ENCODE measurements at regions not wholly inside any gene's neighbourhood (a gene's known extent, or its start where the extent isn't known, plus 50 kb on each side); places are given as distances from the start of the nearest gene placed in this dataset.
"Not testable (repeated sequence)": the region's sequence is repeated elsewhere in the genome, so short reads cannot be mapped to it uniquely, and the experiment has no call there.

GRCh38 chr16:29141586-29142324 lies 156.9 kb downstream of the LAT start:
- Mint-ChIP-seq H3K4me1 (no peaks in the 10 kb centered on the region), H3K36me3 (peaks cover 28% of the 10 kb centered on the region), H3K27ac (no peak overlapping the region), H3K9me3 (no peaks in the 10 kb centered on the region), H3K27me3 (no peaks in the 10 kb centered on the region), H3K4me3 (no peak overlapping the region)
- ATAC-seq = no peak

DNA sequence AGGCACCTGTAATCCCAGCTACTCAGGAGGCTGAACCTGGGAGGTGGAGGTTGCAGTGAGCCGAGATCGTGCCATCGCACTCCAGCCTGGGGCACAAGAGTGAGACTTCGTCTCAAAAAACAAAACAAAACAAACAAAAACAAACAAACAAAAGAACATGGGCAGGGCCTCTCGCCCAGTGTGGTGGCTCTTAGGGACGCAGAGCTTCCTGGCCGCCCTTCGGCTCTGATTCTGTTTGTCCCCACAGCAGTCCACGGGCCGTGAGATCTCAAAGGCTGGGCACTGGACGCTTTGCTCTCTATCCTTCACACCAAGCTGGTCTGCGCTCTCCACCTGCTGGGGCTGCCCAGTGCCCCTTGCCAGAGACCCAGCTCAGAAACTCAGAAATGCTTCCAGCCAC lies 156.3 kb downstream of the LAT start:
- H3K27ac Mint-ChIP-seq, H3K9me3 Mint-ChIP-seq, H3K27me3 Mint-ChIP-seq, ATAC-seq, H3K4me3 Mint-ChIP-seq, H3K4me1 Mint-ChIP-seq: not testable (repeated sequence)
- peaks cover 30% of the 10 kb centered on the region for H3K36me3 Mint-ChIP-seq

GRCh38 chr16:29139901-29140855 lies 155.3 kb downstream of the LAT start:
- not testable (repeated sequence) for H3K9me3 Mint-ChIP-seq, H3K27me3 Mint-ChIP-seq, ATAC-seq, H3K4me1 Mint-ChIP-seq, H3K4me3 Mint-ChIP-seq, H3K27ac Mint-ChIP-seq
- peaks cover 25% of the 10 kb centered on the region for H3K36me3 Mint-ChIP-seq

DNA sequence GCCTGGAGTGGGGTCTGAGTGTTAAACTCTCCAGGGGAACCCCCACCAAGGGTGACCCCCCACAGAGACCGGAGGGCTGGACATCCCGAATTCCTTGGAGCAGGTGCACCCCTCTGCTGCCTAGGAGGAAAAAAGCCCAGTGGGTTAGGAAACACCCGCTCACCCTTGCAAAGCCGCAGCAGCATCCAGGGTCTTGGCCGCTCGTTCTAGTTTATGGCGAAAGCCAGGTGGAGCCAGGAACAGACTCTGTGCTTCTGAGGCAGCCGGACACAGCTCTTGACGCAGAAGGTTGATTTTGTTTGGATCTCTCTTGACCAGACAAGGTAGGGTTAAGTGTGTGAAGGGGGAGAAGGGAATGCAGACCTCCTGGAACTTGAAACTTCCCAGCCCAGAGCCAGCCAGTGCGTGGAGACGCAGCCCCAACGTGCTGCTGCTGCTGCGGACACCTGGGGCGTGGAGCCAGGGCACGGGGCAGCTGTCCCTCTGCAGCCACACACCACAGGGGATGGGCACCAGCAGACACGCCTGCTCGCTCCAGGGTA lies 154.5 kb downstream of the LAT start:
- no peak for ATAC-seq
- Mint-ChIP-seq H3K9me3 (no peaks in the 10 kb centered on the region), H3K27me3 (no peaks in the 10 kb centered on the region), H3K4me3 (no peak overlapping the region), H3K36me3 (peaks cover 32% of the 10 kb centered on the region), H3K27ac (no peak overlapping the region), H3K4me1 (no peaks in the 10 kb centered on the region)

DNA sequence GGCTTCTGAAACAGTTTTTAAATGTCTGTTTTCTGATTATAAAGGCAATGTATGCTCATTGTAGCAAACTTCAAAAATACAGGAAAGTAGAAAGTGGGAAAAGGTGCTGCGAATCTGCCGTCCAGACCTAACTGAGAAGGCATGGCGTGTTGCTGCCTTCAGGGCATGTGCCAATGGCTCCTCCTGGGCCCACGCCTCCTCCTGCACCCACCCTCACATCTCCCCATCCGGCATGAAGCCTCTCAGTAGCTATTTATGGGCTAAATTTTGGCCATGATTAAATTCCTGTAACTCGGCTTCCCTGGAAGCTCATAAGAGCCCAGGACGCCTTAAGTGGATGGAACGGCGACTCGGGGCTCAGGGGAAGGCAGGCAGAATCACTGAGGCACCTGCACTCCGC lies 153.8 kb downstream of the LAT start:
- not testable (repeated sequence) for H3K27me3 Mint-ChIP-seq, ATAC-seq, H3K9me3 Mint-ChIP-seq, H3K4me3 Mint-ChIP-seq, H3K4me1 Mint-ChIP-seq, H3K27ac Mint-ChIP-seq
- peaks cover 35% of the 10 kb centered on the region for H3K36me3 Mint-ChIP-seq

- not testable (repeated sequence) for ATAC-seq, H3K27ac Mint-ChIP-seq, H3K27me3 Mint-ChIP-seq
Measured at GRCh38 chr16:29137894-29138662, 153.2 kb downstream of the LAT start.

DNA sequence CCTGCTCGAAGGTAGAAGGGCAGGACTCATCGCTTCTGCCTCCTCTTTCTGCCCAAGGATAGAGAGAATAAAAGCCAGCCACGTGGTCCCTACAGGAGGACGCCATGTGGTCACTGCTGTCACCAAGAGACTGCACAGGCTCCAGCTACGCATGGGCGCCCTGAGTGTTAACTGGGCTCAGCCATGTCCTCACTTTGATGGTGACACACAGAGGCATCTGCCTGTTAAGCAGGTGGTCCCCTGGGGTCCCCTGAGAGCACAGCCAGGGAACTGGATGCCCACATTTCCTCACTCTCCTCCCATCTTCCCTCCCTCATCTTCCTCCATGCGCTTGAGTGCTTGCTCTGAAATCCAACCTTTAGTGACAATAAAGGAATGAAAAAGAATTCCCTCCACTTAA lies 152.6 kb downstream of the LAT start:
- not testable (repeated sequence) for H3K9me3 Mint-ChIP-seq, H3K27me3 Mint-ChIP-seq, H3K27ac Mint-ChIP-seq, H3K4me3 Mint-ChIP-seq, H3K4me1 Mint-ChIP-seq, ATAC-seq
- H3K36me3 Mint-ChIP-seq = peaks cover 32% of the 10 kb centered on the region

More at GRCh38 chr16:29137894-29138662, 153.2 kb downstream of the LAT start:
- not testable (repeated sequence) for H3K4me1 Mint-ChIP-seq, H3K9me3 Mint-ChIP-seq, H3K4me3 Mint-ChIP-seq
- peaks cover 38% of the 10 kb centered on the region for H3K36me3 Mint-ChIP-seq

DNA sequence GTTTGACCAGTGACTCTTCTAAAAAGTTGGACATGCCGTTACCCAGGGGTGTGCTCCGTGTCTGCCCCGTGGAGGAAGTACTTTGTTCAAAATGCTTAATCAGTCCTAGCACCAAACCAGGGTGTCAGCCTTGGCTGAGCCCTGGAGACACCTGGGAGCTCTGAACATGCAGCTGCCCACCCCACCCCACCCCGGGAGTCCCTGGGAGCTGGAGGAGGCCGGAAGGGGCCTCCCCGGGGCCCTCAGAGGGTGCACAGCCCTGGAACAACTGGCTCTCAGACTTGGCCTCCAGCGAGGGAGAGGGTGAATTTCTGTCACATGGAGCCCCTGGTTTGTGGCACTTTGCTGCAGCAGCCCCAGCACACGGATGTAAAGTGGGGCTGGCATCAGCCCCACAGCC lies 152.1 kb downstream of the LAT start:
- H3K9me3 Mint-ChIP-seq, H3K27me3 Mint-ChIP-seq, H3K4me3 Mint-ChIP-seq, H3K27ac Mint-ChIP-seq, ATAC-seq, H3K4me1 Mint-ChIP-seq: not testable (repeated sequence)
- H3K36me3 Mint-ChIP-seq = peaks cover 28% of the 10 kb centered on the region

DNA sequence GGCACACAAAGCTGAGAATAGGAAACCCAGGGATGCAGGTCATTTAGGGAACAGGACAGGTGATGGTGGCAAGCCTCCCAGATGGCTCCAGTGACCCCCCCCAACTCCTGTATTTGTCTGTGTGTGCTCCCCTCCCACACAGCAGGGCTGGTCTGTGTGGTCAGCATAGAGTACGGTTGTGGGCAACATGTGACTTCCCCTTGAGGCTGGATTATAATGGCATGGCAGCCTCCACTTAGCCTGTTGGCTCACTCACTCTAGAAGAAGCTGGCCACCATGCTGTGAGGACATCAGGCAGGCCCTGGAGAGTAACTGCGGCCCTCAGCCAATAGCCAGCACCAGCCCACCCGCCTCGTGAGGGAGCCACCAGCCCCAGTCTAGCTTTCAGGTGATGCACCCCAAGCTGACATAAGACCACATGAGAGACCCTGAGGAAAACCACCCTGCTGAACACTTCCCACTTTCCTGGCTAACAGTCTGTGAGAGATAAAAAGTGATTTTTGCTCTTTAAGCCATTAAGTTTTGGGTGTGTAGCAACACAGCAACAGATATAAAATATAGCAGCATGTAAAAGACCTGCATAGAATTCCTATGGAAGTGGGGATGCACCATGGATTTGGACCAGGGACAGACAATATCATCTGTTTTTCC lies 151.3 kb downstream of the LAT start:
- not testable (repeated sequence) for H3K27me3 Mint-ChIP-seq, H3K9me3 Mint-ChIP-seq, H3K4me3 Mint-ChIP-seq, H3K27ac Mint-ChIP-seq, H3K4me1 Mint-ChIP-seq, ATAC-seq
- peaks cover 28% of the 10 kb centered on the region for H3K36me3 Mint-ChIP-seq

- not testable (repeated sequence) for H3K27ac Mint-ChIP-seq
Measured at GRCh38 chr16:29135098-29135497, 150.2 kb downstream of the LAT start.

DNA sequence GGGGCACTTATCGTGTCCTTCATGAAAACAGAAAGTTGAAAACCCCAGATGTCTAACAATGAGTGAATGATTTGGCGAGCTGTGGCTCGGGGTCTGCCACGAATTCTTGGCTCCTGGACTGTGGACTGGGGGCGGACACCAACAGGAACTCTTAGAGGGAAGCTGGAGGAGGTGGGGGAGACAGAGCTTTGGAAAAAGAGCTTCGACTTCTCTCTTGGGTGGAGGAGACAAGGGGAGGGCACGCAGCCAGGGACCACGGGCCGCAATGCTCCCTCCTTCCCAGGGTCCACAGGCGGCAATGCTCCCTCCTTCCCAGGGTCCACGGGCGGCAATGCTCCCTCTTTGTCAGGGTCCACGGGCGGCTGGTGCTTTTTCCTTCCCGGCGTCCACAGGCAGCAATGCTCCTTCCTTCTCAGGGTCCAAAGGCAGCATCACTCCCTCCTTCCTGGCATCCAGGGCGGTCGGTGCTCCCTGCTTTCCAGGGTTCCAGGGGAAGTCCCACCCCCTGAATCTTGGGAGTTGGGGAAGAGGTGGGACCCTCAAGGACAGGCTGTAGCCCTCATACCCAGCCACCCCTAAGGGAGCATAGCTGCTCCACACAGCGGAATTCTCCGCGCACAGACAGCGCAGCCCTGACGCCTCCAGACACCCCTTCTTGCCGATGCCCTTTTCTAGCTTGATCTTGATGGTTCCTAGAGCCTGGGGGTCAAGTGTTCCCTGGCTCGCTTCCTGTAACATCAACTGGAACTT lies 149.0 kb downstream of the LAT start:
- ATAC-seq, H3K4me1 Mint-ChIP-seq, H3K27ac Mint-ChIP-seq, H3K4me3 Mint-ChIP-seq, H3K27me3 Mint-ChIP-seq, H3K9me3 Mint-ChIP-seq: not testable (repeated sequence)
- H3K36me3 Mint-ChIP-seq = peaks cover 22% of the 10 kb centered on the region

More at GRCh38 chr16:29135098-29135497, 150.2 kb downstream of the LAT start:
- peaks cover 22% of the 10 kb centered on the region for H3K36me3 Mint-ChIP-seq
- not testable (repeated sequence) for H3K4me3 Mint-ChIP-seq, H3K4me1 Mint-ChIP-seq, H3K9me3 Mint-ChIP-seq, ATAC-seq, H3K27me3 Mint-ChIP-seq

DNA sequence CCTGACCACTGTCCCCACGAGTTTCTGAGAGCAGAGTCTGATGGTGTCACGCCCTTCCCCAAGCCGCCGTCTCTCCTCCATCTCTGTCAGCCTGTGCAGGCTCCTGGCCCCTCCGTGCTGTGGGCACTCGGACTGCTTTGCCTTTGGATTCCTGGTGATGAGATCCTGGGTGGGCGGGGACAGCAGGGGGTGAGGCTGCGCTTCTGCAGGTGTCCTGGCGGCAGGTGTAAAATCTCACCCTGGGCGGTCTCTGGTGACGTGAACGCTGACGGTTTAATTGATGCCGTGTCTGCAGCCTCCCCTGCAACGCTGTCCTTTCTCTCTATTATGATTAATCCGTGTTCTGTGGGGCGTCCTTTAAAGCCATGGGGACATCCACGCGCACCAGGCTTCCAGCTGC lies 148.0 kb downstream of the LAT start:
- not testable (repeated sequence) for H3K9me3 Mint-ChIP-seq, H3K27ac Mint-ChIP-seq, H3K4me1 Mint-ChIP-seq, H3K27me3 Mint-ChIP-seq, H3K4me3 Mint-ChIP-seq, ATAC-seq
- peaks cover 22% of the 10 kb centered on the region for H3K36me3 Mint-ChIP-seq

DNA sequence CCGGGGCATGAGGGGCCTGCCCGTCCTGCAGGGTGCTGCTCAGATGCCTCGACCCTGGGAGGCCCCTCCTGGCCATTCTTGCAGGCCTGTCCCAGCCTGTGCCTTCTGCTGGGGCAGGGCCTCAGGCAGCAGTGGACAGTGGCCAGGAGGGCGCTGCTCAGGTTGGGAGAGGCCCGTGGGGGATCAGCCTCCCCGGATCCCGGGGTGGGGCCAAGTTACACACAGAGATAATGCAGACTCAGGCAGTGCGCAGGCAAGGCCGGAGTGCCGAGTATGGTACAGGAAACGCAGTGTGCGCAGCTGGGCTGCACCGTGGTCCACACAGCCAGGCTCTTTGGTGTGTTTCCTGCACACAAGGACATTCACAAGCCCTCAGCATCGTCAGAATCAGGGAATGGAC lies 147.6 kb downstream of the LAT start:
- H3K9me3 Mint-ChIP-seq = not testable (repeated sequence)

More for the DNA sequence above, 147.6 kb downstream of the LAT start:
- H3K4me1 Mint-ChIP-seq, H3K27me3 Mint-ChIP-seq, ATAC-seq, H3K4me3 Mint-ChIP-seq, H3K27ac Mint-ChIP-seq: not testable (repeated sequence)
- peaks cover 22% of the 10 kb centered on the region for H3K36me3 Mint-ChIP-seq
